SIG-M5 treated with dmso at 0.1 percent for 504 hours (cell line): ENCODE measurements at regions not wholly inside any gene's neighbourhood (a gene's known extent, or its start where the extent isn't known, plus 50 kb on each side); places are given as distances from the start of the nearest gene placed in this dataset.
"Not testable (repeated sequence)": the region's sequence is repeated elsewhere in the genome, so short reads cannot be mapped to it uniquely, and the experiment has no call there.

Experiments
- DNase-seq: peaks from one replicate; lab custom pipeline; 2025; ENCODE audit not compliant: unreplicated experiment; lab: John Stamatoyannopoulos, UW

- no peak for DNase-seq
These were observed 2329.9 kb downstream of the ARAP2 start for GRCh38 chr4:33914386-33914785.

GRCh38 chr4:33923469-33923868 lies 2320.8 kb downstream of the ARAP2 start:
- no peak for DNase-seq

- DNase-seq: no peak
These were observed 2320.1 kb downstream of the ARAP2 start for GRCh38 chr4:33924239-33924638.

- no peak for DNase-seq
These were observed 2319.5 kb downstream of the ARAP2 start for GRCh38 chr4:33924811-33925210.

- DNase-seq: no peak
These were observed 2313.8 kb downstream of the ARAP2 start for GRCh38 chr4:33930497-33930896.

- DNase-seq: no peak
These were observed 2313.3 kb downstream of the ARAP2 start for GRCh38 chr4:33931026-33931425.

GRCh38 chr4:33940281-33940680 lies 2304.0 kb downstream of the ARAP2 start:
- DNase-seq: no peak

- DNase-seq: no peak
These were observed 2302.5 kb downstream of the ARAP2 start for GRCh38 chr4:33941854-33942253.

GRCh38 chr4:33948921-33949320 lies 2295.4 kb downstream of the ARAP2 start:
- no peak for DNase-seq

GRCh38 chr4:33953848-33954247 lies 2290.5 kb downstream of the ARAP2 start:
- not testable (repeated sequence) for DNase-seq

- DNase-seq: no peak
These were observed 2289.6 kb downstream of the ARAP2 start for GRCh38 chr4:33954759-33955158.

GRCh38 chr4:33959519-33959918 lies 2284.8 kb downstream of the ARAP2 start:
- DNase-seq: no peak

GRCh38 chr4:33961761-33962160 lies 2282.6 kb downstream of the ARAP2 start:
- DNase-seq: no peak

GRCh38 chr4:33966808-33967207 lies 2277.5 kb downstream of the ARAP2 start:
- no peak for DNase-seq

- no peak for DNase-seq
These were observed 2270.0 kb downstream of the ARAP2 start for GRCh38 chr4:33974270-33974669.

- DNase-seq: peak; percentile 2
These were observed 2268.3 kb downstream of the ARAP2 start for GRCh38 chr4:33975995-33976394.

GRCh38 chr4:33979781-33980180 lies 2264.5 kb downstream of the ARAP2 start:
- not testable (repeated sequence) for DNase-seq

GRCh38 chr4:33980361-33980760 lies 2264.0 kb downstream of the ARAP2 start:
- DNase-seq: no peak

- DNase-seq: no peak
These were observed 2254.4 kb downstream of the ARAP2 start for GRCh38 chr4:33989820-33990443.

- no peak for DNase-seq
These were observed 2248.1 kb downstream of the ARAP2 start for GRCh38 chr4:33996075-33996718.

GRCh38 chr4:33998291-33998690 lies 2246.0 kb downstream of the ARAP2 start:
- DNase-seq: no peak

GRCh38 chr4:34000356-34000755 lies 2244.0 kb downstream of the ARAP2 start:
- no peak for DNase-seq

- DNase-seq: not testable (repeated sequence)
These were observed 2237.8 kb downstream of the ARAP2 start for GRCh38 chr4:34006540-34006939.
